Fibroblast of the aortic adventitia (primary cell): ENCODE measurements at regions not wholly inside any gene's neighbourhood (a gene's known extent, or its start where the extent isn't known, plus 50 kb on each side); places are given as distances from the start of the nearest gene placed in this dataset.
A peak's percentile ranks its signal among the peaks of the same experiment; 100 is the strongest.
"Not testable (repeated sequence)": the region's sequence is repeated elsewhere in the genome, so short reads cannot be mapped to it uniquely, and the experiment has no call there.

Experiments used
- DNase-seq: peaks from one replicate; pipeline ENCODE4 v3.0.0-alpha.2; 2010; ENCODE audit warnings: low read depth
- H3K4me3 ChIP-seq: 2 replicates; pipeline ENCODE4 v1.5.1; 2011; ENCODE audit warnings: low read depth, mild to moderate bottlenecking, control low read depth, low read length, moderate library complexity
- TF ChIP-seq, protein P1 (sequence below): IDR thresholded peaks from 2 replicates; pipeline ENCODE4 v1.5.1; 2011; ENCODE audit warnings: mild to moderate bottlenecking, low read length, control low read depth, inconsistent platforms; ENCODE audit not compliant: insufficient read depth

DNA sequence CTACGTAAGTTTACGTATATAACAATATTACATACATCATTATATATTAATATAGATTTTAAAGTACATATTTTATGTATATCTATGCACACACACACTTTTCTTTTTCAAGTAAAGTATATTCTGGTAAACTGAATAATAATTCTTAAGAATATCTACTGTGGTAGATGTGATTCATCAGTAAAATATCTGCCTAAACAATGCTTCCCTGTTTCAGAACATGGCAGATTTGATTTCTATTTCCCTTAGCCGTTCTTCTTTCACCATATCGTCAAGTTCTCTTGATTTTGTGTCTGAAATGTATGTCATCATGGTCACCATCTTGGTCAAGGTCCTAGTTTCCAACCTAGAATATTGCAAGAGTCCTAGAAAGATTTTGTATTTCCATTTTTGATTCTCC, 195.6 kb downstream of the HDGFL1 start:
- TF ChIP-seq, protein P1, sequence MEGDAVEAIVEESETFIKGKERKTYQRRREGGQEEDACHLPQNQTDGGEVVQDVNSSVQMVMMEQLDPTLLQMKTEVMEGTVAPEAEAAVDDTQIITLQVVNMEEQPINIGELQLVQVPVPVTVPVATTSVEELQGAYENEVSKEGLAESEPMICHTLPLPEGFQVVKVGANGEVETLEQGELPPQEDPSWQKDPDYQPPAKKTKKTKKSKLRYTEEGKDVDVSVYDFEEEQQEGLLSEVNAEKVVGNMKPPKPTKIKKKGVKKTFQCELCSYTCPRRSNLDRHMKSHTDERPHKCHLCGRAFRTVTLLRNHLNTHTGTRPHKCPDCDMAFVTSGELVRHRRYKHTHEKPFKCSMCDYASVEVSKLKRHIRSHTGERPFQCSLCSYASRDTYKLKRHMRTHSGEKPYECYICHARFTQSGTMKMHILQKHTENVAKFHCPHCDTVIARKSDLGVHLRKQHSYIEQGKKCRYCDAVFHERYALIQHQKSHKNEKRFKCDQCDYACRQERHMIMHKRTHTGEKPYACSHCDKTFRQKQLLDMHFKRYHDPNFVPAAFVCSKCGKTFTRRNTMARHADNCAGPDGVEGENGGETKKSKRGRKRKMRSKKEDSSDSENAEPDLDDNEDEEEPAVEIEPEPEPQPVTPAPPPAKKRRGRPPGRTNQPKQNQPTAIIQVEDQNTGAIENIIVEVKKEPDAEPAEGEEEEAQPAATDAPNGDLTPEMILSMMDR = no peak
- H3K4me3 ChIP-seq = no peak overlapping the region
- peak; percentile 40 for DNase-seq

DNA sequence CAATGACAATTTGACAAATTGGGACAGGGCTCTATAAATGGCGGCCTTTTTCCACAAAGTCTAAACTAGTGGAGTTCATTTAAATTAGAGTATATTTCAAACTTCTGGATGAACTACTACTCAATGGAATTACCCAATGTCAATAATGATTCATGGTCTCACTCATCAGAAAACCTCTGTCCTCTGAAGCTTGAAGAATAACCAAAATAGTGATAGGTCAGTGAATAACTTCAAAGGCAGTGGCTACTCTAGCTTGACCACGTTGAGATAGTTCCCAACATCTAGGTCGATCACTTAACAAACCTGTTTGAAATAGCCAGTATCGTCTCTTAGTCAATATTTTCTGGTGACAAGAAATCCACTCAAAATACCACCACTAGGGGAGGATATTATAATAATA, 197.6 kb downstream of the HDGFL1 start:
- no peak overlapping the region for H3K4me3 ChIP-seq
- DNase-seq = no peak
- TF ChIP-seq, protein P1 = peak; percentile 20

DNA sequence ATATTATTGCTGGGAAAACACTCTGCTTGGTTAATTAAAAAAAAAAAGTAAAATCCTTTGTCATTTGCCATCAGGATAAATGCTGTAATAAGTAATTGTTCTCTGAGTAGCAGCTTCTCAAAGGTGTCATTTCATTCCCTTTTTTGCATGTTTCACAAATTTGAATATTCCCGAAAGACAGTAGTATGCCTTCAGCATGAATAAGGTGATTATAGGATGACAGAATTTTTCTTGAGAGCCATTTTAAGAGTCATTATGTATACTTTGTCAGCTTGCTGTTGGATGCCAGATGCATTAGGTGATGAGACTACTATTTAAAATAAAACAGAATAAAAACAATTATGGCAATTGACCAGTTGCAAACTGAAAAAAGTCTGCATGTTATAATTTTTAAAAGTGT, 200.7 kb downstream of the HDGFL1 start:
- TF ChIP-seq, protein P1 = no peak
- DNase-seq = no peak
- no peak overlapping the region for H3K4me3 ChIP-seq

DNA sequence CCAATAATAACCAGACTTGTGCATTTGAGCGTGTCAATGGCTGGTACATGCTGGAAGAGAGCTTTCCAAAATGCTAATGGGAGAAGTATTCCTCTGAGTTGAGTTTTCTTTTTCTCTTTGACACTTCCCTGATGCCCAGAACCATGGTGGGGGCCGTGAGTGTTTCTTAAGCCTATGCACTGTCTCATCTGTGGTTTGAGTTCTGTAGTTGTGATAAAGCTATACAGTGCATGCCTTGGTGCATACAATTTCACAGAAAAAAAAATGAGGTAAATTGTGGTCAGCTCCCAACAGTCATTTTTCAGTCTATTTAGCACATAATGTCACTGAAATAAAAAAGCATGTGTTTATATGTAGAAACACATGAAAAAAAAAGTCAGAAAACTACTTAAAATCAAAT, 204.8 kb downstream of the HDGFL1 start:
- no peak for DNase-seq
- H3K4me3 ChIP-seq = no peak overlapping the region
- TF ChIP-seq, protein P1 = no peak

DNA sequence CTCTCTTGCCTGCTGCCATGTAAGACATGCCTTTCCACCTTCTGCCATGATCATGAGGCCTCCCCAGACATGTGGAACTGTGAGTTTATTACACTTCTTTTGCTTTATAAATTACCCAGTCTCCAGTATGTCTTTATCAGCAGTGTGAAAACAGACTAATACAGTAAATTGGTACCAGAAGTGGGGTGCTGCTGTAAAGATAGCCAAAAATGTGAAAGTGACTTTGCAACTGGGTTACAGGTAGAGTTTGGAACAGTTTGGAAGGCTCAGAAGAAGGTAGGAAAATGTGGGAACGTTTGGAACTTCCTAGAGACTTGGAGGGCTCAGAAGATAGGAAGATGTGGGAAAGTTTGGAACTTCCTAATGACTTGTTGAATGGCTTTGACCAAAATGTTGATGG, 209.1 kb downstream of the HDGFL1 start:
- not testable (repeated sequence) for H3K4me3 ChIP-seq, DNase-seq

DNA sequence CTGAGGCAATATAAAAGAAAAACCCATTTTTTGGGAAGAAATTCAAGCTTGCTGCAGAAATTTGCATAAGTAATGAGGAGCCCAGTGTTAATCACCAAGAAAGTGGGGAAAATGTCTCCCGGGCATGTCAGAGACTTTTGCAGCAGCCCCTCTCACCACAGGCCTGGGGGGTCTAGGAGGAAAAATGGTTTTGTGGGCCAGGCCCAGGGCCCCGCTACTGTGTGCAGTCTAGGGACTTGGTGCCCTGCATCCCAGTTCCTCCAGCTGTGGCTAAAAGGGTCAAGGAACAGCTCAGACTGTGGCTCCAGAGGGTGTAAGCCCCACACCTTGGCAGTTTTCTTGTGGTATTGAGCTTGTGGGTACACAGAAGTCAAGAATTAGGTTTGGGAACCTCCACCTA, 209.7 kb downstream of the HDGFL1 start:
- DNase-seq = no peak
- TF ChIP-seq, protein P1 = no peak
- no peak overlapping the region for H3K4me3 ChIP-seq

GRCh38 chr6:22783931-22784330, 214.6 kb downstream of the HDGFL1 start:
- H3K4me3 ChIP-seq = no peak overlapping the region
- TF ChIP-seq, protein P1 = no peak
- peak; percentile 27 for DNase-seq
